ENCODE measurements at regions not wholly inside any gene's neighbourhood (a gene's known extent, or its start where the extent isn't known, plus 50 kb on each side); places are given as distances from the start of the nearest gene placed in this dataset.

DNA sequence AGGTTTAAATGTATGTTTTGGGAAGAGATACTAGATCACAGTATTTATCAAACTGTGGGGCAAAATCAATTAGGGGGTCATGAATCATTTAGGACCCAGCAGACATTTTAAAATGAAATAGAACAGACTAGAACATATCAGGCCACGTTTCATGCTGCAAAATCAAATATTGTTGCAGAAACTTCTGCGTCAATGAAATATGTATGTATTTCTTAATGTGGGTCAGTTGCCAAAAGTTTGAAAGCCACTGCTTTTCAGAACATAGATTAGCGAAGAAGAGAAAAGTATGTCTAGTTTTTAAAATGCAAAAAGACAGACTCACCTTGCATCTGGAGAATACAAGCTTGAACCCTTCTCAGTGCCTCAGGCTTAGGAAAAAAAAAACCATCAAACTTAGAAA lies 102.7 kb upstream of the BMPER start:
- no peak for TF ChIP-seq NBN (conservative IDR thresholded peaks at IDR 0.05)
- TF ChIP-seq ZNF501 (CRISPR knock-in tag; IDR thresholded peaks at IDR 0.05): no peak
- no peak for TF ChIP-seq ZNF280D (CRISPR knock-in tag; IDR thresholded peaks at IDR 0.05)
- no peak for TF ChIP-seq GATAD1 (CRISPR knock-in tag; IDR thresholded peaks at IDR 0.05)
- no peak for TF ChIP-seq RELA (CRISPR knock-in tag; IDR thresholded peaks at IDR 0.05)
- no peak for TF ChIP-seq KMT2B (CRISPR knock-in tag; IDR thresholded peaks at IDR 0.05)
- TF ChIP-seq U2AF1 (optimal IDR thresholded peaks at IDR 0.05; ENCODE audit: low read depth, low read length): no peak

Measured in HepG2 (cell line).